Activated T-cell treated with anti-CD3 and anti-CD28 coated beads, Interleukin-2, amount 50 U/mL, for 4 hours (primary cell): ENCODE measurements at regions not wholly inside any gene's neighbourhood (a gene's known extent, or its start where the extent isn't known, plus 50 kb on each side); places are given as distances from the start of the nearest gene placed in this dataset.

Experiments
- ATAC-seq, 2 donors: fragments of 200-7000 bp; cut with Tn5 transposase; one replicate each; pipeline ENCODE4 v1.10.0; 2021
- DNase-seq: peaks from one replicate; pipeline ENCODE4 v3.0.0-alpha.2; 2020
- H3K27me3 Mint-ChIP-seq: one replicate; pipeline ENCODE4 v1.8.0; 2021; ENCODE audit warnings: low read depth, mixed read lengths
- H3K36me3 Mint-ChIP-seq: one replicate; pipeline ENCODE4 v1.8.0; 2022; ENCODE audit warnings: mixed read lengths; ENCODE audit not compliant: insufficient read depth
- H3K4me1 Mint-ChIP-seq: one replicate; pipeline ENCODE4 v1.8.0; 2021; ENCODE audit warnings: low read depth, mixed read lengths
- H3K4me3 Mint-ChIP-seq: one replicate; pipeline ENCODE4 v1.8.0; 2021; ENCODE audit warnings: mild to moderate bottlenecking, moderate library complexity, mixed read lengths
- H3K9me3 Mint-ChIP-seq: one replicate; pipeline ENCODE4 v1.8.0; 2021; ENCODE audit warnings: mixed read lengths

GRCh38 chr12:111214401-111214800, 154.5 kb downstream of the PHETA1 start:
- H3K9me3 Mint-ChIP-seq, result no peaks in the 10 kb centered on the region
- H3K4me1 Mint-ChIP-seq, result no peaks in the 10 kb centered on the region
- ATAC-seq (no peak), DNase-seq (no peak)
- H3K27me3 Mint-ChIP-seq, result peaks cover 23% of the 10 kb centered on the region
- H3K4me3 Mint-ChIP-seq, result no peak overlapping the region
- H3K36me3 Mint-ChIP-seq, result no peaks in the 10 kb centered on the region

- DNase-seq, result no peak
- no peaks in the 10 kb centered on the region for H3K36me3 Mint-ChIP-seq
- H3K9me3 Mint-ChIP-seq, result no peaks in the 10 kb centered on the region
- H3K4me1 Mint-ChIP-seq, result no peaks in the 10 kb centered on the region
- H3K27me3 Mint-ChIP-seq, result peaks cover 23% of the 10 kb centered on the region
- no peak for ATAC-seq
- no peak overlapping the region for H3K4me3 Mint-ChIP-seq
Measured at GRCh38 chr12:111213561-111213960, 155.3 kb downstream of the PHETA1 start.

GRCh38 chr12:111212814-111213456, 156.0 kb downstream of the PHETA1 start:
- Mint-ChIP-seq H3K4me3 (no peak overlapping the region), H3K27me3 (peaks cover 21% of the 10 kb centered on the region), H3K9me3 (no peaks in the 10 kb centered on the region), H3K36me3 (no peaks in the 10 kb centered on the region), H3K4me1 (no peaks in the 10 kb centered on the region)
- ATAC-seq (no peak), DNase-seq (no peak)

- Mint-ChIP-seq H3K36me3 (no peaks in the 10 kb centered on the region), H3K4me3 (no peak overlapping the region), H3K27me3 (peaks cover 20% of the 10 kb centered on the region), H3K4me1 (no peaks in the 10 kb centered on the region), H3K9me3 (no peaks in the 10 kb centered on the region)
- DNase-seq (no peak), ATAC-seq (no peak)
Measured at GRCh38 chr12:111211910-111212757, 156.8 kb downstream of the PHETA1 start.

- H3K4me1 Mint-ChIP-seq, result no peaks in the 10 kb centered on the region
- peaks cover 21% of the 10 kb centered on the region for H3K27me3 Mint-ChIP-seq
- no peaks in the 10 kb centered on the region for H3K36me3 Mint-ChIP-seq
- no peak for ATAC-seq
- H3K4me3 Mint-ChIP-seq, result no peak overlapping the region
- H3K9me3 Mint-ChIP-seq, result no peaks in the 10 kb centered on the region
- no peak for DNase-seq
Measured at GRCh38 chr12:111209811-111210210, 159.1 kb downstream of the PHETA1 start.

GRCh38 chr12:111207761-111208160, 161.1 kb downstream of the PHETA1 start:
- Mint-ChIP-seq H3K4me3 (no peak overlapping the region), H3K36me3 (no peaks in the 10 kb centered on the region), H3K9me3 (no peaks in the 10 kb centered on the region), H3K27me3 (peaks cover 20% of the 10 kb centered on the region), H3K4me1 (no peaks in the 10 kb centered on the region)
- ATAC-seq (no peak), DNase-seq (no peak)

GRCh38 chr12:111204788-111205241, 164.1 kb downstream of the PHETA1 start:
- no peak overlapping the region for H3K4me3 Mint-ChIP-seq
- H3K9me3 Mint-ChIP-seq, result no peaks in the 10 kb centered on the region
- H3K36me3 Mint-ChIP-seq, result no peaks in the 10 kb centered on the region
- peaks cover 7% of the 10 kb centered on the region for H3K4me1 Mint-ChIP-seq
- no peak for DNase-seq
- ATAC-seq, result no peak
- peaks cover 23% of the 10 kb centered on the region for H3K27me3 Mint-ChIP-seq

- Mint-ChIP-seq H3K4me1 (peaks cover 7% of the 10 kb centered on the region), H3K36me3 (no peaks in the 10 kb centered on the region), H3K9me3 (no peaks in the 10 kb centered on the region), H3K27me3 (peaks cover 27% of the 10 kb centered on the region), H3K4me3 (no peak overlapping the region)
- ATAC-seq (no peak), DNase-seq (no peak)
Measured at GRCh38 chr12:111203969-111204368, 164.9 kb downstream of the PHETA1 start.

GRCh38 chr12:111203446-111203845, 165.4 kb downstream of the PHETA1 start:
- peaks cover 27% of the 10 kb centered on the region for H3K27me3 Mint-ChIP-seq
- DNase-seq (no peak), ATAC-seq (no peak)
- peaks cover 7% of the 10 kb centered on the region for H3K4me1 Mint-ChIP-seq
- no peaks in the 10 kb centered on the region for H3K36me3 Mint-ChIP-seq
- no peak overlapping the region for H3K4me3 Mint-ChIP-seq
- no peaks in the 10 kb centered on the region for H3K9me3 Mint-ChIP-seq

GRCh38 chr12:111202237-111202915, 166.5 kb downstream of the PHETA1 start:
- H3K36me3 Mint-ChIP-seq, result no peaks in the 10 kb centered on the region
- ATAC-seq (no peak), DNase-seq (no peak)
- H3K9me3 Mint-ChIP-seq, result no peaks in the 10 kb centered on the region
- H3K4me1 Mint-ChIP-seq, result peaks cover 7% of the 10 kb centered on the region
- peaks cover 27% of the 10 kb centered on the region for H3K27me3 Mint-ChIP-seq
- no peak overlapping the region for H3K4me3 Mint-ChIP-seq

- no peaks in the 10 kb centered on the region for H3K36me3 Mint-ChIP-seq
- ATAC-seq (no peak), DNase-seq (no peak)
- peaks cover 7% of the 10 kb centered on the region for H3K4me1 Mint-ChIP-seq
- H3K9me3 Mint-ChIP-seq, result no peaks in the 10 kb centered on the region
- peaks cover 25% of the 10 kb centered on the region for H3K27me3 Mint-ChIP-seq
- no peak overlapping the region for H3K4me3 Mint-ChIP-seq
Measured at GRCh38 chr12:111201495-111202236, 167.2 kb downstream of the PHETA1 start.

GRCh38 chr12:111201036-111201435, 167.9 kb downstream of the PHETA1 start:
- H3K4me1 Mint-ChIP-seq, result peaks cover 7% of the 10 kb centered on the region
- no peaks in the 10 kb centered on the region for H3K36me3 Mint-ChIP-seq
- no peak for DNase-seq
- H3K9me3 Mint-ChIP-seq, result no peaks in the 10 kb centered on the region
- peaks cover 25% of the 10 kb centered on the region for H3K27me3 Mint-ChIP-seq
- ATAC-seq, result no peak
- H3K4me3 Mint-ChIP-seq, result no peak overlapping the region

GRCh38 chr12:111197376-111197944, 171.4 kb downstream of the PHETA1 start:
- peaks cover 5% of the 10 kb centered on the region for H3K4me1 Mint-ChIP-seq
- H3K36me3 Mint-ChIP-seq, result no peaks in the 10 kb centered on the region
- DNase-seq, result no peak
- H3K9me3 Mint-ChIP-seq, result no peaks in the 10 kb centered on the region
- no peak for ATAC-seq
- peaks cover 23% of the 10 kb centered on the region for H3K27me3 Mint-ChIP-seq
- no peak overlapping the region for H3K4me3 Mint-ChIP-seq

- Mint-ChIP-seq H3K27me3 (peaks cover 16% of the 10 kb centered on the region), H3K36me3 (no peaks in the 10 kb centered on the region), H3K4me3 (no peak overlapping the region), H3K9me3 (no peaks in the 10 kb centered on the region), H3K4me1 (peaks cover under 1% of the 10 kb centered on the region)
- ATAC-seq, result no peak
- DNase-seq, result no peak
Measured at GRCh38 chr12:111196532-111196931, 172.4 kb downstream of the PHETA1 start.
